Endothelial cell of umbilical vein (primary cell): ENCODE measurements at regions not wholly inside any gene's neighbourhood (a gene's known extent, or its start where the extent isn't known, plus 50 kb on each side); places are given as distances from the start of the nearest gene placed in this dataset.

Experiments used
- GATA2 ChIP-seq: IDR thresholded peaks from 2 replicates; pipeline ENCODE4 v1.7.0; 2011; ENCODE audit warnings: low read depth, mild to moderate bottlenecking, moderate library complexity, mixed read lengths, low read length; ENCODE audit not compliant: insufficient read length, insufficient read depth
- POLR2A ChIP-seq: IDR thresholded peaks from 2 replicates; pipeline ENCODE4 v1.6.1; 2012; ENCODE audit warnings: low read depth, mild to moderate bottlenecking, control low read depth, low read length
- POLR2AphosphoS5 ChIP-seq: IDR thresholded peaks from 2 replicates; pipeline ENCODE4 v1.6.1; 2012; ENCODE audit warnings: low read depth, mild to moderate bottlenecking, control low read depth, low read length, moderate library complexity; ENCODE audit not compliant: insufficient read depth
- TF ChIP-seq, protein P1 (sequence below), 2 donors: IDR thresholded peaks; 1 replicate in 1 of 2; 2 replicates in 1 of 2; pipeline ENCODE4 v1.5.1; 2011; ENCODE audit warnings: low read length in 2 of 2, mild to moderate bottlenecking in 2 of 2, moderate library complexity in 2 of 2, control low read depth in 1 of 2, inconsistent platforms in 1 of 2, low read depth in 1 of 2; ENCODE audit not compliant: insufficient read depth in 1 of 2; ENCODE audit errors: extremely low read depth in 1 of 2

GRCh38 chr12:103130564-103130963 lies 173.1 kb downstream of the ASCL1 start:
- TF ChIP-seq, protein P1, sequence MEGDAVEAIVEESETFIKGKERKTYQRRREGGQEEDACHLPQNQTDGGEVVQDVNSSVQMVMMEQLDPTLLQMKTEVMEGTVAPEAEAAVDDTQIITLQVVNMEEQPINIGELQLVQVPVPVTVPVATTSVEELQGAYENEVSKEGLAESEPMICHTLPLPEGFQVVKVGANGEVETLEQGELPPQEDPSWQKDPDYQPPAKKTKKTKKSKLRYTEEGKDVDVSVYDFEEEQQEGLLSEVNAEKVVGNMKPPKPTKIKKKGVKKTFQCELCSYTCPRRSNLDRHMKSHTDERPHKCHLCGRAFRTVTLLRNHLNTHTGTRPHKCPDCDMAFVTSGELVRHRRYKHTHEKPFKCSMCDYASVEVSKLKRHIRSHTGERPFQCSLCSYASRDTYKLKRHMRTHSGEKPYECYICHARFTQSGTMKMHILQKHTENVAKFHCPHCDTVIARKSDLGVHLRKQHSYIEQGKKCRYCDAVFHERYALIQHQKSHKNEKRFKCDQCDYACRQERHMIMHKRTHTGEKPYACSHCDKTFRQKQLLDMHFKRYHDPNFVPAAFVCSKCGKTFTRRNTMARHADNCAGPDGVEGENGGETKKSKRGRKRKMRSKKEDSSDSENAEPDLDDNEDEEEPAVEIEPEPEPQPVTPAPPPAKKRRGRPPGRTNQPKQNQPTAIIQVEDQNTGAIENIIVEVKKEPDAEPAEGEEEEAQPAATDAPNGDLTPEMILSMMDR (IDR thresholded peaks at IDR 0.05; ENCODE audit: extremely low read depth in 1 of 2, insufficient read depth in 1 of 2, low read depth in 1 of 2, low read length in 2 of 2), result no peak
- TF ChIP-seq POLR2A (no peak), POLR2AphosphoS5 (no peak), GATA2 (no peak)
